GM12875 (cell line): ENCODE measurements at regions not wholly inside any gene's neighbourhood (a gene's known extent, or its start where the extent isn't known, plus 50 kb on each side); places are given as distances from the start of the nearest gene placed in this dataset.
"Not testable (repeated sequence)": the region's sequence is repeated elsewhere in the genome, so short reads cannot be mapped to it uniquely, and the experiment has no call there.

Experiments used
- H3K4me3 ChIP-seq: one replicate; pipeline ENCODE4 v1.5.1; 2011; ENCODE audit warnings: low read depth, low read length, control low read depth
- CTCF ChIP-seq: IDR thresholded peaks from 2 replicates; pipeline ENCODE4 v1.5.1; 2011; ENCODE audit warnings: low read depth, mild to moderate bottlenecking, control low read depth, inconsistent platforms, low read length, moderate library complexity, borderline replicate concordance; ENCODE audit not compliant: insufficient read depth

DNA sequence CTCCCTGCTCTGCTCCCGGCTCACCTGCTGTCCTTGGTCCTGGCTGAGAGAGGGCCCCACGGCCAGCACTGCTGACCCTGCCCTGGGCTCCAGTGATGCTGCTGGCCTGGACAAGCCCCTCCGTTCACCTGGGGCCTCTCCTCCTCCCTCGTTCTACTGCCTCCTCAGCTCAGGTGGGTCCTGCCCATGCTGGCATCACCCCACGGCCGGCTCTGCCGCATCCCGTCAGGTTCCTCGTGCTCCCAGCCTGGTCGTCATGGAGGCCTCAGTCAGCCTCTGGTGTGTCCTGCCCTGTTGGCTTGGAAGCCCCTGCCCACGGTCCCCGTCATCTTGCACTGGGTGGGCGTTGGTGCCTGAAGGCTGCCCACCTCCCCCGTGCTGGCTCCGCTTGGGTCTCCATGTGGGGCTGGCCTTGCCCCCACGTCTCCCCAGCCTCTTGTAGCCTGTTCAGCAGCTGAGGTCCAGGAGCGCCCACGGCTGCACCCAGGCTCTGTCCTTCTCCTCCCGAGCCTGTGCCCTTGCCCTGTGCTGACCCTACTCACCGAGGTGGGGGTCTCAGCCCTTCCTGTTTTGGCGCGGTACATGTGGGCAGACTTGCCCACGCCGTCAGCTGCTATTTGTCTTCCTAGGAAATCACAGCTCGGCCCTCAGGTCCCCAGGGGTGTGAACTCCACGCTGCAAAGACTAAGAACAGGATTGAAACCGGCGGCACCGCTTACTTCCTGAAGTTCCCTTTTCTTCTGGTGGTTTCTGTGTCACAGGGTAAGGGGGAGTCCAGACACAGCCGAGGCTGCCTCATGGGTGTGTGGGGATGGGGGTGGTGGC lies 121.6 kb downstream of the TMEM121 start:
- no peak for TF ChIP-seq CTCF
- no peak overlapping the region for H3K4me3 ChIP-seq

- H3K4me3 ChIP-seq = not testable (repeated sequence)
These were observed 122.5 kb downstream of the TMEM121 start for GRCh38 chr14:105648609-105649535.

DNA sequence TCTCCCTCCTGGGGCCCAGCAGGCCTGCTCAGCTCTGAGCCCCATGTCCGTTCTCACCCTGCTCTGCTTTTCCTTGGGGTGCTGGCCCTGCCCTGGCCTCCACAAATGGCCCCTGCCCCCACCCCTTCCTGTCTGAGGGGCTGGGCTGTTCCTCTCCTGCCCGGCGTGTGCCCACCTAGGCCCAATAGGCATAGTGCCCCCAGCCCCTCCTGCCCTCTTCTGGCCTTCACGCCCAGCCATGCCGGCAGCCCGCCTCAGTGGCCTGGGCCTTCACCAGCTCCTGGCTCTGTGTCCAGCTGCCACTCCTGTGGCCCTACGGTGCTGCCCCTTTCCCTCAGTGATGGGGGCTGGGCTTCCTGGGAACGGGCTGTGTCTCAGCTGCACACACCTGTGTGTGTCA lies 125.9 kb downstream of the TMEM121 start:
- not testable (repeated sequence) for H3K4me3 ChIP-seq

- H3K4me3 ChIP-seq = not testable (repeated sequence)
These were observed 127.5 kb downstream of the TMEM121 start for GRCh38 chr14:105653921-105654320.

GRCh38 chr14:105659255-105659654 lies 132.9 kb downstream of the TMEM121 start:
- H3K4me3 ChIP-seq = not testable (repeated sequence)

DNA sequence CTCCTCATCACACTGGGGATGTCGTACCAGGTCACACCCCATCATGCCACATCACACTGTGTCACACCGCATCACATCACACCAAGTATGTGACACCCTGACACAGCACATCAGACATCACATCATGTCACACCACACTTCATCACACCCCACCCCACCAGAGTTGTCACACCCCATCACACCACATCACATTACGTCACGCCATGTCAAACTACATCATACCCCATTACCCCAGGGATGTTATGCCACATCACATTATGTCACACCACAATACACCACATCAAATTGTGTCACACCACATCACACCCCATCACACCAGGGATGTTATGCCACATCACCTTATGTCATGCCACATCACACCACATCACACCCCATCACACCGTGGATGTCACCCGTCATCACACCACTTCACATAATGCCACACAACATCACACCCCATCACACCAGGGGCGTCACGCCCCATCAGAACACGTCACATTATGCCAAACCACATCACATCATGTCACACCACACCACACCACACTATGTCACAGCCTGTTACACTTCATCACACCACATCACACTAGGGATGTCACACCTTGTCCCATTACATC lies 133.6 kb downstream of the TMEM121 start:
- TF ChIP-seq CTCF = no peak
- no peak overlapping the region for H3K4me3 ChIP-seq

GRCh38 chr14:105660816-105661531 lies 134.6 kb downstream of the TMEM121 start:
- no peak for TF ChIP-seq CTCF
- no peak overlapping the region for H3K4me3 ChIP-seq

GRCh38 chr14:105662043-105662442 lies 135.7 kb downstream of the TMEM121 start:
- H3K4me3 ChIP-seq = not testable (repeated sequence)

- not testable (repeated sequence) for H3K4me3 ChIP-seq
These were observed 136.2 kb downstream of the TMEM121 start for GRCh38 chr14:105662592-105662991.

DNA sequence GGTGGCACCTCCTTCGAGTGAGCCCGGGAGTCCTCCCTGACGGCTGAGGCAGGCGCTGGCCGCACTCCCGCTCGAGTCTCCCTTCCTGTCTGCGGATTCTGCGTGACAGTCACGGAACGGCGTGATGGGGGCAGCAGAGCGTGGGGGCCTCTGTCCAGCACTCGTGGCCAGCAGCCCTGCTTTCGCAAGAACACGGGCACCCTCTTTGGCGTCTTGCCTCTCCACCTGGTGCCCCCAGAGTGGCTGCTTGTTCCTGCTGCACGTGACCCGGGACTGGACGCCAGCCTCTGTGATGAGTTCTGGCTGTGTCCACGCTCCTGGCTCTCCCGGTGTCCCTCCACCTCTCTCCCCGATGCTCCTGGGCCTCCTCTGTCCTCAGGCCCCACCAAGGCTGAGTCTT lies 136.9 kb downstream of the TMEM121 start:
- not testable (repeated sequence) for H3K4me3 ChIP-seq

DNA sequence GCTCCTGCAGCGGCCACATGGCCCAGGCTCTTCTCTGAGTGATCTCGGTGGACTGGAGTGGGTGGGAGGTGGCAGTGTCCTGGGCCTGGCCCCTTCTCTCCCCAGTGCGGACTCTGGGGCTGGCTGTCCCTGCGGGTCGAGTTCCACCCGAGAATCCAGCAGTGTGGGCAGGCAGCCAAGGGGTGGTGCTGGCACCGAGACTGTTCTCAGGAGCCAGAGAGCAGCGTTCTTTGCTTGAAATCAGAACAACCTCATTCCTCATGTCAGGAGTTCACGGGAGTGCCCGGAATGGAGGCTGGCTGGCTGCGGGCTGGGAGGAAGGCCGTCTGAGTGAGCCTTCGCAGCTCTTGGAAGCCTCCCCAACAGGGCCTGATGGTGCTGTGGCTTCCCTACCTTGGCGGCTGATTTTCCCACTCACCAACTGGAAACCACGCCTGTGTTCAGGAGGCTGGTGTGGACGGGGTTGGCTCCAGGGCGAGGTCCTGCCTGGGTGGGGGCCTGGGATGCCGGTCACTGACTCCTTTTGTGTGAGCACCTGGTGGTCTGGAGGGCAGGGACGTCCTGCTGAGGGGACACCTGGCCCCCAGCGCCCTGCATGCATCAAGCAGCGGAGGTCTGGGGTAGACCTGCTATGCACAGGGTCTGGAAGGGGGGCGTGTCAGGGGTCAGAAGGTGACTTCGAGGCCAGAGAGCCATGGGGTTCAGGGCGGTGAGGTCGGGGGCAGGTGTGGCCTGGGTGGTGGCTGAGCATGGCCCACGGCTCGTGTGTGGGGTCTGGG lies 137.6 kb downstream of the TMEM121 start:
- H3K4me3 ChIP-seq = not testable (repeated sequence)
